Breast epithelium (tissue), 4 donors: ENCODE measurements at regions not wholly inside any gene's neighbourhood (a gene's known extent, or its start where the extent isn't known, plus 50 kb on each side); places are given as distances from the start of the nearest gene placed in this dataset.
"Not testable (repeated sequence)": the region's sequence is repeated elsewhere in the genome, so short reads cannot be mapped to it uniquely, and the experiment has no call there.

Experiments used
- DNase-seq, 2 donors: peaks; one replicate each; pipeline ENCODE4 v3.0.0-alpha.2; 2019; ENCODE audit warnings: low spot score in 2 of 2
- H3K27ac ChIP-seq, 2 donors: fragments of 200-600 bp; sonication (generic) in 1 of 2; one replicate each; pipeline ENCODE4 v1.5.1; 2016 to 2019; ENCODE audit warnings: mild to moderate bottlenecking in 1 of 2
- H3K27me3 ChIP-seq, 2 donors: fragments of 200-600 bp; sonication (generic) in 1 of 2; one replicate each; pipeline versions ENCODE4 v1.5.1 to v1.6.0; 2017 to 2019; ENCODE audit warnings: control low read depth in 1 of 2, mild to moderate bottlenecking in 1 of 2
- H3K36me3 ChIP-seq: fragments of 200-600 bp; one replicate; pipeline ENCODE4 v1.5.1; 2019
- H3K4me1 ChIP-seq, 2 donors: fragments of 200-600 bp; sonication (generic); one replicate each; pipeline ENCODE4 v1.5.1; 2016 to 2019; ENCODE audit warnings: control low read depth in 1 of 2
- H3K4me3 ChIP-seq, 3 donors: fragments of 200-600 bp; sonication (generic); 1 replicate in 2 of 3; 2 replicates in 1 of 3; pipeline ENCODE4 v1.5.1; 2016 to 2019; ENCODE audit warnings: mild to moderate bottlenecking in 3 of 3, moderate library complexity in 2 of 3
- H3K9me3 ChIP-seq, 2 donors: fragments of 200-600 bp; sonication (generic) in 1 of 2; one replicate each; pipeline ENCODE4 v1.5.1; 2016 to 2019; ENCODE audit warnings: control low read depth in 1 of 2
- CTCF ChIP-seq, 3 donors: fragments of 450-650 bp; IDR thresholded peaks; one replicate each; pipeline ENCODE4 v1.5.1; 2016 to 2017; ENCODE audit warnings: antibody characterized with exemption in 3 of 3, mild to moderate bottlenecking in 3 of 3, moderate library complexity in 3 of 3
- POLR2A ChIP-seq: fragments of 450-650 bp; IDR thresholded peaks from one replicate; pipeline ENCODE4 v1.6.1; 2016; ENCODE audit warnings: antibody characterized with exemption, mild to moderate bottlenecking, moderate library complexity
- POLR2AphosphoS5 ChIP-seq, 3 donors: sonication (generic); formaldehyde crosslinking; IDR thresholded peaks; one replicate each; pipeline ENCODE4 v1.6.1; 2017; ENCODE audit warnings: antibody characterized with exemption in 3 of 3
- intact Hi-C: fragments of 100-400 bp; cut with DNase I; formaldehyde crosslinking; loops from one replicate; pipeline ENCODE4 v1.15.1; 2023; ENCODE audit warnings: low total_unique reads

DNA sequence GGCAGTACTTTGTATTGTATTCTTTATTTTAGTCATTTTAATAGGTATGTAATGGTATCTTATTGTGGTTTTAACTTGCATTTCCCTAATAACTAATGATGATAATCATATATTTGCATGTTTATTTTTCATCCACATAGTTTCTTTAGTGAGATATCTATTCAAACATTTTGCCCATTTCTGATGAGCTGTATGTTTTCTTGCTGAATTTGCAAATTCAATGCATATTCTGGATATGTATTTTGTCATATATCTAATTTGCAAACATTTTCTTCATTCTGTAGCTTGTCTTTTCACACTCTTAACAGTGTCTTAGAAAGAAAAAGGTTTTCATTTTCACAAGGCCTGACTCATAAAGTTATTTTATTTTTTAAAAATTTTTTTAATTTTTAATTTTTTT, 372.1 kb downstream of the ZNF674 start:
- H3K27ac ChIP-seq, result no peak overlapping the region
- no peaks in the 10 kb centered on the region for H3K36me3 ChIP-seq
- H3K9me3 ChIP-seq, result peaks cover 3 to 5% of the 10 kb centered on the region in 2 donors
- no peak overlapping the region for H3K4me3 ChIP-seq
- intact Hi-C loops, result no loop called here
- H3K27me3 ChIP-seq, result peaks cover 0 to 8% of the 10 kb centered on the region in 2 donors
- no peaks in the 10 kb centered on the region for H3K4me1 ChIP-seq
- no peak for TF ChIP-seq POLR2AphosphoS5 (IDR thresholded peaks at IDR 0.05)
- TF ChIP-seq POLR2A, result no peak
- TF ChIP-seq CTCF (IDR thresholded peaks at IDR 0.05), result no peak
- DNase-seq, result no peak

GRCh38 chrX:46171457-46171856, 373.8 kb downstream of the ZNF674 start:
- H3K4me1 ChIP-seq, H3K36me3 ChIP-seq, H3K9me3 ChIP-seq, DNase-seq, H3K27ac ChIP-seq, H3K4me3 ChIP-seq, intact Hi-C loops: not testable (repeated sequence)
- peaks cover 0 to 16% of the 10 kb centered on the region in 2 donors for H3K27me3 ChIP-seq

DNA sequence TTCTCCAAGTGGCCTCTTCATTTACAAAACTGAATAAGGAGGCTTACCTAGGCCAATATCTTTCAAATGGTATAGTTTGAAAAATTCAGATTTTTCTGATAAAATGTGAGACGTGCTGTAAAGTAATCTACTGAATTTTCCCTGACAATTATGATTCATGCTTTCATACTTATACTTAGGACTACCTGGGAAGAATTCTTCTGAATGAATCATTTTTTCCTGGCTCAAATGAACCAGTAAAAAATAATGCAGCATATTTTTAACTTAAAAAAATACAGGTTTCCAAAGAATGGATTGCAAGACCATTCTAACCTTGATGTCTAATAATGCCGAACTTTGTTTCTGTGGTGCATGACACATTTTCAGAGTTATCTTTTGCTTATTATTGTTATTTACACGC, 375.4 kb downstream of the ZNF674 start:
- H3K9me3 ChIP-seq, result peaks cover 3 to 5% of the 10 kb centered on the region in 2 donors
- no peak for DNase-seq
- H3K4me3 ChIP-seq, result no peak overlapping the region
- no peak overlapping the region for H3K27ac ChIP-seq
- H3K36me3 ChIP-seq, result no peaks in the 10 kb centered on the region
- TF ChIP-seq CTCF (IDR thresholded peaks at IDR 0.05) (no peak), POLR2AphosphoS5 (IDR thresholded peaks at IDR 0.05) (no peak), POLR2A (no peak)
- H3K27me3 ChIP-seq, result peaks cover 0 to 29% of the 10 kb centered on the region in 2 donors
- intact Hi-C loops, result no loop called here
- no peaks in the 10 kb centered on the region for H3K4me1 ChIP-seq

GRCh38 chrX:46168254-46168653, 377.0 kb downstream of the ZNF674 start:
- no peak for DNase-seq
- Histone ChIP-seq H3K9me3 (no peaks in the 10 kb centered on the region), H3K27ac (no peak overlapping the region), H3K36me3 (no peaks in the 10 kb centered on the region), H3K27me3 (peaks cover 0 to 37% of the 10 kb centered on the region in 2 donors), H3K4me3 (no peak overlapping the region), H3K4me1 (no peaks in the 10 kb centered on the region)
- intact Hi-C loops, result no loop called here
- TF ChIP-seq POLR2A (no peak), CTCF (IDR thresholded peaks at IDR 0.05) (no peak), POLR2AphosphoS5 (IDR thresholded peaks at IDR 0.05) (no peak)

DNA sequence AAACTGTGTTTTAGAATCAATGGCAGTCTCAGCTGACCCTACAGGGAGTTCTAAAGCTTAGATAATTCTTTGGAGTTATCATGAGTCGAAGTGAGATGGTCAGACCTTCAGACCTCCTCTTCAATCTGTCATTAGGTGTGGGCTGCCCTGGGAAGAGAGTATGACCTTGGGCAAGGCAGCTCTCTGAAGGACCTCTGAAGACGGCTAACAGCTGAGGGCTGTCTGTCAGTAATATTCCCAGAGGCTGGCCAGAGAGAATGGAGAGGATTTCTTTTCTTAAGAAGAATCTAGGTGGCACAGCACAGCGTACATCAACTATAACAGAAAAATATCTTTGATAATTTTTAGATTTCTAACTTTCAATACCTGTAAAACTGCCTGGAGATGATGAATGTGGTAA, 379.4 kb downstream of the ZNF674 start:
- no peaks in the 10 kb centered on the region for H3K36me3 ChIP-seq
- intact Hi-C loops, result no loop called here
- no peaks in the 10 kb centered on the region for H3K9me3 ChIP-seq
- H3K4me3 ChIP-seq, result no peak overlapping the region
- peaks cover 0 to 46% of the 10 kb centered on the region in 2 donors for H3K27me3 ChIP-seq
- DNase-seq, result no peak
- H3K27ac ChIP-seq, result no peak overlapping the region
- H3K4me1 ChIP-seq, result no peaks in the 10 kb centered on the region
- no peak for TF ChIP-seq POLR2AphosphoS5 (IDR thresholded peaks at IDR 0.05)
- TF ChIP-seq CTCF (IDR thresholded peaks at IDR 0.05), result no peak
- TF ChIP-seq POLR2A, result no peak

GRCh38 chrX:46165411-46165810, 379.8 kb downstream of the ZNF674 start:
- no peak for TF ChIP-seq POLR2AphosphoS5 (IDR thresholded peaks at IDR 0.05)
- TF ChIP-seq POLR2A, result no peak
- Histone ChIP-seq H3K4me3 (no peak overlapping the region), H3K27ac (no peak overlapping the region), H3K4me1 (no peaks in the 10 kb centered on the region), H3K9me3 (no peaks in the 10 kb centered on the region), H3K36me3 (no peaks in the 10 kb centered on the region), H3K27me3 (peaks cover 0 to 46% of the 10 kb centered on the region in 2 donors)
- DNase-seq, result no peak
- intact Hi-C loops, result no loop called here
